Medulla oblongata (tissue), 1 donor: ENCODE measurements at regions not wholly inside any gene's neighbourhood (a gene's known extent, or its start where the extent isn't known, plus 50 kb on each side); places are given as distances from the start of the nearest gene placed in this dataset.
"Not testable (repeated sequence)": the region's sequence is repeated elsewhere in the genome, so short reads cannot be mapped to it uniquely, and the experiment has no call there.

Source experiments
- DNase-seq: peaks from one replicate; pipeline ENCODE4 v3.0.0-alpha.2; 2015; ENCODE audit errors: extremely low spot score

DNA sequence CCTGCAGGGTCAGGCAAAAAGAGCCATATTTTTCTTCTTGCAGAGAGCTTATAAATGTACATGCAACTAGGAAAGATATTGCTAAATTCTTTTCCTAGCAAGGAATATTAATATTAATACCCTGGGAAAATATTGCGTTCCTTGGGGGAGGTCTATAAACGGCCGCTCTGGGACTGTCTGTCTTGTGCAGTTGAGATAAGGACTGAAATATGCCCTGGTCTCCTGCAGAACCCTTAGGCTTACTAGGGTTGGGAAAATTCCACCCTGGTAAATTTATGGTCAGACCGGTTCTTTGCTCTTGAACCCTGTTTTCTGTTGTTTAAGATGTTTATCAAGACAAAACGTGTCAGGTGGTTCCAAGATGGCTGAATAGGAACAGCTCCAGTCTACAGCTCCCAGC is 121.3 kb upstream of the CARMIL1 start:
- DNase-seq = no peak

DNA sequence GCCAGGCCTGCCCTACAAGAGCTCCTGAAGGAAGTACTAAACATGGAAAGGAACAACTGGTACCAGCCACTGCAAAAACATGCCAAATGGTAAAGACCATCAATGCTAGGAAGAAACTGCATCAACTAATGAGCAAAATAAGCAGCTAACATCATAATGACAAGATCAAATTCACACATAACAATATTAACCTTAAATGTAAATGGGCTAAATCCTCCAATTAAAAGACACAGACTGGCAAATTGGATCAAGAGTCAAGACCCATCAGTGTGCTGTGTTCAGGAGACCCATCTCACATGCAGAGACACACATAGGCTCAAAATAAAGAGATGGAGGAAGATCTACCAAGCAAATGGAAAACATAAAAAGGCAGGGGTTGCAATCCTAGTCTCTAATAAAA is 119.0 kb upstream of the CARMIL1 start:
- DNase-seq = not testable (repeated sequence)

DNA sequence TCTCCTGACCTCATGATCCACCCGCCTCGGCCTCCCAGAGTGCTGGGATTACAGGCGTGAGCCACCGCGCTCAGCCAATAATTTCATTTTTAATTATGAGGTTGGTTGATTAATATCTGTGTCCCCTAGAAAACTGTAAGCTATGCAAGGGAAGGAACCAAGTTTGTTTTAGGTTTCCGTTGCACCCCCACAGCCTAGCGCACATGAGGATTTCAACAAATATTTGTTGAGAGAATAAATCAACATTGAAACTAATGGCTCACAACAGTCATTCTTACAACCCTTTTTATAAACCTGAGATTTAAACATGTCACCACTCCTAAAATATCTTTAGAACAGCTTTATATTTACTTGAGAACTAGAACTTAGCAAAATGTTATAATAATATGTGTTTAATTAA is 114.0 kb upstream of the CARMIL1 start:
- DNase-seq = no peak

DNA sequence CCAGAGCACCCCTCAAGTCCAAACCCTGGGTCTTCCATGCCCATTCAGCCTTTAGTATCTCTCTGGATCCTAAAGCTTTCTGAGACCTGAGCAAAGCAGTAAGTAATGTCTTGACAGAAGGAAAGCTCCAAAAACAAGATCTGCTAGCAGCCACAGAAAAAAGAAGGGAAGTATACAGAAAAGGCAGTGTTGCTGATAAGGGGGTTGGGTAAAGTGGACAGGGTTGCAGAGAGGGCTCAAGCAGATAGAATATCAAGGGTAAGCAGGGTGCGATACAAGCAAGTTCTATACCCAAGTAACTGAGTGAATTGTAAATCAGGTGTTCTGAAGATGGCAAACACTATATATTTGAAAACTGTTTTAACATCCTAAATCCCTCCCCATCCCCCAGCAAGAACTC is 113.4 kb upstream of the CARMIL1 start:
- no peak for DNase-seq

DNA sequence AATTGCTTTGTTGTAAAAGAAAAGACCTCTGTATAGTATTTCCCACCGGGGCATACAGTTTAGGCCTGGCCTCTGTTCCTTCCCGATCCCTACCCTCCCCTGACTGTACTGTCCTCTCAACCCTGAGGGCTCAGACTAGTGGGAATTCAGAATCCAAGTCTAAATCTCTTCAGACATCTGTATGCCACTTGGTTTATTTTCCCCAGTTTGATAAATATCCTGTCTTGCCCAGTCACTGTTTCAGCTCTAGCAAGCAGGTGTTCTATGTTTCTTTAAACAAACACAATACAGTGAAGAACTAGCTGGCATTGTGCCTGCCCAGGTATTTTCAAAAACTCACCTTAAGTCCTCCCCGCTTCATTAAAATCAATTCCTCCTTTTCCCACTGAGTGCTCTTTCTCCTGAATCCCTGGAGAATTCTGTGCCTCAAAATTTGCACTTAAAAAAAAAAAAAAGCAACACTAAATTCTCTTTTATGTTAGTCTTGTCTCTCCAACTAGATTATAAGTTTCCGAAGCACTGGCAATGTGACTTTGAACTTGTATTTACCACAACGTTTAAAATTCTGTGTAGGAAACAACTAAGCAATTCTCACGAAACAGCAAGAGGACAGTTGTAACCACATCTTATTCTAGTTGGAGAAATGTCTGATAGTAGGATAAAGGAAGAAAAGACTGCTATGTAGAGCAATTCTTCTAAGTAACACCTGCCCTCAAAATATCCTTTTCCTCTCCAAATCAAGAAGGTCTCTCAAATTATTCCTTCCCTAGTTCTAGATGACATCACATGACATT is 112.0 kb upstream of the CARMIL1 start:
- no peak for DNase-seq

DNA sequence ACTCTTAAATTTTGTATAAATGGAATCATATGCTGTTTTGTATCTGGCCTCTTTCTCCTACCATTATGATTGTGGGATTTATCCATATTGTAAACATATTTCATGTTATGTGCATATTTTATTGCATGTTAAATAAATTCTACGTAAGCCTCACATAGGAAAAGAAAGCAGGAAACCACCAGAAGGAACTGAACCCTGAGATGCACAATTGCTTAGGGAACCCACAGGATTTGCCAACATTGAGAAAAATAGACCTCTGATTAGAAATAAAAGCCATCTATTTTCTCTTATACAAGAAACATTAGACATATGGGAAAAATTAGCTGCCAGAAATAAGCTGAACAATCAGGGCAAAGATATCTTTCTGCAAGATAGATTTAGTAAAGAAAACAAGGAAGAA is 111.2 kb upstream of the CARMIL1 start:
- no peak for DNase-seq

DNA sequence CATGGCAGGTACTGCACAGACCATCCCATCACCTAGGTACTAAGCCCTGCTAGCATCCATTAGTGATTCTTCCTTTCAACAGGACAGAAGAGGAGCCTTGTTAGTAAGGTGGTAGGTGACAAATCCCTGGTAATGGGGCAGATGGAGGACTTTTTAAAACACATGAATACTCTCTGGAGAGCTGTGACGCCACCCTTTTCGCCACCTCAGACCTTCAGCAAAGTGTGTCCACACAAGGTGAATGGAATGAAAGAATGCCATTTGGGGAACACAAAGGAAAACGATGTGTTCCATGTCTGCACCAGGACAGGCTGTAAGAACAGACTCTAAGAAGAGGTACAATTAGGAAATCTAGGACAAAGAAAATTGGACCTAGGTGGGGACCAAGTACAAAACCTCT is 110.5 kb upstream of the CARMIL1 start:
- DNase-seq = no peak

DNA sequence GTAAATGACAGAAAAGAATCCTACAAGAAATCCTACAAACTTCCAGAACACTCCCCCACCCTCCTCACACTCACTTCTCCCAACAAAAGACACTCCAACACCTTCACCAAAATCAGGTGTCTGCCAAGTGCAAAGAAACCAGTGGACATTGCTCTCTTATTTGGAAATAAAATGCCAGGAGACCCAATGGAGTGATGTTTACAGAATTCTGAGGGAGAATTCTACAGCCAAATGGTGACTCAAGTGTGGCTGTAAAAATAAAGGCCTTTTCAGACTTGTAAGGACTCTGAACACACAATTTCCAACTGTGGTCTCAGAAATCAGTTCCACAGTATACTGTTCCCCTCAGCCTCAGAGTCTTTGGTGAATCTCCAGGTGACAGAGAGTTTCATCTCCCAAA is 109.6 kb upstream of the CARMIL1 start:
- no peak for DNase-seq

DNA sequence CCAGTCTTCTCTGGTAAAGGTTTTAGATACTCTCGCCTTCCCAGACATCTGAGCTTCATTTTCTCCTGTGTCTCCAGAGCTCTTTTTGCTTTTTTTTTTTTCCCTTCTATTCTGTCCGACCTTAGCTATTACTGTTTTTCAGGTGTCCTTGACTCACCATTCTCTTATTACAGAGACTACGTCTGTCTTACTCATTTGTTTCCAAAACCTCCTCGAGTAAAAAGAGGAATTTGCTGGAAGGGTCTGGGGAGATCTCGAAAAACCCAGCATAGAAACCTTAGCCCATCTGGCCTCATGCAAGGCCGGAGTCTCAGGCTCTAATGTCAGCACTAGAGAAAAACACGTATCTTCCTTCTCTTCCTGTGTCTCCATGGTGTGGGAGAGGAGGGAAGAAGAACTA is 109.2 kb upstream of the CARMIL1 start:
- no peak for DNase-seq

DNA sequence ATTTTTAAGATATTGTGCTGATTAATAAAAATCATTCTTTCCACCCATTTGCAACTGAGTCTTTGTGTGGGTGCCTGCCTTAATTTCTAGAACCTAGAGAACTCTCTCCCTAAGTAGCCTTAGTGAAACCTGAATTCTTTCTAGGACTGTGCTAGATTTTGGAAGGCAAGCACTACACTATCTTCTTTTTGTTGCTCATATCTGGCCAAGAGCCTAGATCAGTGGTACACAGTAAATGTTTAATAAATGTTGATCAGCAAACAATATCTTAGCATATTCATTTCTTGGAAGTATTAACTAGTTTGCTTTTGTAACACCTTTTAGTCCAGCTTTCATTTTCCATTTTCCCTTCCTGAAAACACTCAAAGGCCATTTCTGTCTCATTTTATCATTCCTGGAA is 108.5 kb upstream of the CARMIL1 start:
- DNase-seq = no peak

DNA sequence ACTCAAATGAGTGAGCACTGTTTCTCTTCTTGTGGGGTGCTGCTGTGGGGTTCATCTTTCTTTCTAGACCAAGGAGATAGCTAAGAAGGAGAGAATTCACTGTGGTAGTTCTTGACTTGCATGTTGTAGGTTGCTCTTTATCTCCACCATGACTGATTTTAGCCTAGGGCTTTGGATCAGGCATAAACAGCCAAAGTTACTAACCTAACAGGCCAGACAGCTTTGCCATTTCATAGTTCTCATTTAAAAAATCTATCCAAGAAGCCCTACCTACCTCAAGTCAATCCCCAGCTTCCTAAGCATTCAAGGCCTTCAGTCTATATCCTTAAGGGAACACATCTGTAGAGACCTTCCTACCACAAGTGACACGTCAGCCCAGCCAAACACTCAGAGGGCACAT is 107.9 kb upstream of the CARMIL1 start:
- no peak for DNase-seq

DNA sequence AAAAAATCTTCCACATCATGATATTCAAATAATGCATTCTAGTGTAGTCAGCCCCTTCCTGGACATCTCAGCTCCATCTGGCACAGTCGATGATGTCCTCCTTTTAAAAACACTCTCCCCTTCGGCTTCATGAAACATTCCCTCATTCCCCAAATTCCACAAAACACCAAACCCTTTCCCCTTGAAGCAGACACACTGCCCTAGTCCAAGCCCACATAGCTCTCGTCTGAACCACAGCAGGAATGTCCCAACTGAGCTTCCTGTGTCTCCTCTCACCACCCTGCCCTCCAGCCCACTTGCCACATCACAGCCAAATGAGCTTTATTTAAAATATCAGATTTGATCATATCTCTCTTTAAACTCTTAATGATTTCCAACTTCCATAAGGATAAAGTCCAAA is 106.4 kb upstream of the CARMIL1 start:
- no peak for DNase-seq

DNA sequence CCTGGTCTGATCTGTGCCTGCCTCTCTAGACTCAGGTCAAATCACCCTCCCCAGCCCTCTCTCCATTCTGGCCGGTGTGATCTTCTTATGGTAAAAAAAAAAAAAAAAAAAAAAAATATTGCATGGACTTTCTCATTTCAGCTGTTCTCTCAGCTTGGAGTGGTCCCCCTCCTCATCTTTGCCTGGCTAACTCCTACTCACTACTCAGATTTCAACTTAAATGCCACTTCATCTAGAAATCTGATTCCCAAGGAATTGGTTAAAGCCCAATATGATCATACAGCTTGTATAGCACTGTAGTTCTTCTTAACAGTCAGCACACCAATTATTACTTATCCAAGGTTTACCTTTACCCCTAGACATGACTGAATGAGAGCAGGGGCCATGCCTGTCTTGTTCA is 105.9 kb upstream of the CARMIL1 start:
- no peak for DNase-seq

DNA sequence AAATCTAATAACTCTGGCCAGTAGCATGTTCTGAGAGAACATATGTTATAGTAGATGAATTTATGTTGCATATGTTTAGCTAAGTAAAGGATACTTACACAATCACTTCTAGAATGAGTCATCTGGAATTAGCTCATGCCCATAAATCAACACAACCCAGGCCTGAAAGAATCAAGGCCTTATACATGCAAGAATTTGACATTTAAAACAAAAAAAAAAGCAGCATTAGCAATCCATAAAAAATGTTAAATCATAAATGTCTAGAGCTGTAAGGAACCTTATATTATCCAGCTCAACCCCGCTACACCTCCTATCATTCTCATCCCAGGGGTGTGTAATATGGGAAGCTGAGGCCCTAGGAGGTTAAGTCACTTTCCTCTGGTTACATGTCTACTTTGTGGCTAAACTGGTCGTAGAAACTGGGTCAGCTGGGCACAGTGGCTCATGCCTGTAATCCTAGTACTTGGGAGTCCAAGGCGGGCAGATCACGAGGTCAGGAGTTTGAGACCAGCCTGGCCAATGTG is 105.2 kb upstream of the CARMIL1 start:
- DNase-seq = no peak

DNA sequence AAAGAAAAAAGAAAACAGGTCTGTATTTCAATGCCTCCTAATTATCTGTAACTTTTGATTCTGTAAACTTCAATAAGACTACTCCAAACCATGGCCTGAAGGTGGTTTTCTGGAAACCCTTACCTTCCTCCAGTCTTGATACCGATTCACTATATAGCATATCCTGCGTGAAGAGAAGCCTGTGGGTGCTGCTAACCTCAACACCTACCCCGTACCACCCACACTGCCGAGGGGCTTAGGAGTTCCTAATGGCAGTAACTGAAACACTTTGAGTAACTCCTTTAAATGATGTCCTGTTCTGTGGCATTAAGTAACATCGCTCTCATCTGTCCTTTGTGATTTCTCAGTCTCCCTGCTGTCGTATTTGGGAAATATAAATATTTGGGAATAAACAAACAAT is 104.5 kb upstream of the CARMIL1 start:
- DNase-seq = no peak

DNA sequence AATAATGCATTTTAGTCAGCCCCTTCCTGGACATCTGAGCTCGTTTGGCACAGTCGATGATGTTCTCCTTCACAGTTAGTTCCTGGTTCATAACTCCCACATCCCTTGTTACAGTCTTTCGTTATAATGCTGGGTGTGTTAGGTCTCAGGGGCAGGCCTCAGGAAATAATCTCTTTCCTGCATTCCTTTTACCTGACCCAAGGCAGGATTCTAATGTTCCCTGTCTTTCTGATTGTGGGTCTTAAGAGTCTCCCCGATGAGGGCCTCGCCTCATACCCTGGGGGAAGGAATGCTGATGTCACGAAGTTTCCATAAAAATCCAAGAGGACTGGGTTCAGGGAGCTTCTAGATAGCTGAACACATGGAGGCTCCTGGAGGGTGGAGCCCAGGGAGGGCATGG is 104.0 kb upstream of the CARMIL1 start:
- DNase-seq = no peak

DNA sequence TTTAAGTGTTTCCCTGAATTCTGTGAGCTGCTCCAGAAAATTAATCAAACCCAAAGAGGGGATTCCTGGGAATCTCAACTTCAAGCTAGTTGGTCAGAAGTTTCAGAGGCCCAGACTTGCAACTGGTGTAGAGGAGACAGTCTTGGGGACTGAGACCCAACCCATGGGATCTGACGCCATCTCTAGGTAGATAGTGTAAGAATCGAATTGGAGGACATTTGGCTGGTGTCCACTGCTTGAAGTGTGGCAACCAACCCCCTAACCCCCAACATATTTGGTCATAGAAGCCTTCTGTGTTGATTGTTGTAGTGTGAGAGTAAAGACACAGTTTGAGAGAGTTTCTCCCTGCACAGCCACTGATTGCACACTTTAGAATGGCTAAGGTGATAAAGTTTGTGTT is 103.5 kb upstream of the CARMIL1 start:
- DNase-seq = no peak

DNA sequence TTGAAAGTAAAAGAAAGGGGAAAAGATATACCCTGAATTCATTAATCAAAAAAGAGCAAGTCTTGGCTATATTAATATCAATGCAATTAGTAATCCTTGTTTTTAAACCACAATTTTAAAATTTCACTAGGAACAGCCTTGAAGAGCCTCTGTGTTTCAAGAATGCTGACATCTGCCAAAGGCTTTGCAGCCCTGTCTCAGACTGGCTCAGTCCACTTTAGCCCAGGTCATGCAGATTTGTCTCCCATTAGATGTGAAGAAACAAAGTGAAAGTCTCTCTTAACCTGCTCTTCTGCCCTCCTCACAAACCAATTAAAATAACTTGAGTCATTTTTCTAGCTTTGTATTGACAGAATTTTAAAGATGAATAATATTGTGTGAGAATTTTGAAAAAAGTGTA is 102.7 kb upstream of the CARMIL1 start:
- no peak for DNase-seq

DNA sequence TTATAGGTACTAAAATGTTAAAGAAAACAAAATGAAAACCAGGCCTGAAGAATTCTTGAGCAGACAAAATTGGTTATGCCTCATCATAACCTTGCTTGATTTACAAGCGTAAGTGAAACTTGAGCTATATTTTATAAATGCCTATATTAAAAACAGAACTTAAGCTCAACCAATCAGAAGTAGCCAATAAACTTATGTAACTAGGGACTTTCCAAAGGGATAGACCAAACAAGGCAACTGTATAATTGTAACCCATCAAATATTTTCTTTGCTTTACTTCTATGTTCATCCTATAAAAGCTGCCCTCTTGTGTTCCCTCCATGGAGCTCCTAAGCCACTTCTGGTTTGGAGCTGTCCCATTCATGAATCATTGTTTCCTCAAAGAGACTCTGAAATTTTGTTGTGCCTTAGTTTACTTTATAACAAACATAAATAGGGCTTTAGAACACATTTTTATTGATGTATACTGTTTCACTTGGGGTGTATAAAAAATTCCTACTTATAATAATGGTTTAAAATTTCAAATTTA is 101.6 kb upstream of the CARMIL1 start:
- no peak for DNase-seq

DNA sequence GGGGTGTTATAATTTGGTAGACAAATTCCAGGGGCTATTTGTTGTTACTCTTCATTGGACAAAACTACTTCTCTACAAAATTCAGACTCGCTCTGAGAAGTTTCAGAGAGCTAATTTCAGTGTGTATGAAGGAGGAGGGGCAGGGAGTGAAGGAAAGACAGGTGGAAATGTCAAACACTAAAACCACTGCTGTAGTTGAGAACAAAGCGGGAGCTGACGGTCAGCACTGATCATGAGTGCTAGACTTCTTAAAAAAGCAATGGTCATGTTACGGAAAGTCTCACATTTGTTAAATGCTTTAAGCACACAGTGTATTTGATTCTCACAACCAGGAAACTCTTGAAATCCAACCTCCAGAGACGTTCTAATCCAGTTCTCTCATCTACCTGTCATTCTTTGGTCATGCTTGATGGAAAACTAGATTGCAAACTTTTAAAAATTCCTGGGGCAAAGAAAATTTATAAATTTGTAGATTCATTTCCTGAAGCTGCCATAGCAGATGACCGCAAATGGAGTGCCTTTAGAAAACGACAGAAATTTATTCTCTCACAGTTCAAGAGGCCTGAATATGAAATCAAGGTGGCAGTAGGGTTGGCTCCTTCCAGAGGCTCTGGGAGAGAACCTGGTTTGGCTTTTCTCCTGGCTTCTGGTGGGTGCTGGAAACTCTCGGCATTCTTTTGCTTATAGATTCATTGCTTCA is 100.7 kb upstream of the CARMIL1 start:
- no peak for DNase-seq

DNA sequence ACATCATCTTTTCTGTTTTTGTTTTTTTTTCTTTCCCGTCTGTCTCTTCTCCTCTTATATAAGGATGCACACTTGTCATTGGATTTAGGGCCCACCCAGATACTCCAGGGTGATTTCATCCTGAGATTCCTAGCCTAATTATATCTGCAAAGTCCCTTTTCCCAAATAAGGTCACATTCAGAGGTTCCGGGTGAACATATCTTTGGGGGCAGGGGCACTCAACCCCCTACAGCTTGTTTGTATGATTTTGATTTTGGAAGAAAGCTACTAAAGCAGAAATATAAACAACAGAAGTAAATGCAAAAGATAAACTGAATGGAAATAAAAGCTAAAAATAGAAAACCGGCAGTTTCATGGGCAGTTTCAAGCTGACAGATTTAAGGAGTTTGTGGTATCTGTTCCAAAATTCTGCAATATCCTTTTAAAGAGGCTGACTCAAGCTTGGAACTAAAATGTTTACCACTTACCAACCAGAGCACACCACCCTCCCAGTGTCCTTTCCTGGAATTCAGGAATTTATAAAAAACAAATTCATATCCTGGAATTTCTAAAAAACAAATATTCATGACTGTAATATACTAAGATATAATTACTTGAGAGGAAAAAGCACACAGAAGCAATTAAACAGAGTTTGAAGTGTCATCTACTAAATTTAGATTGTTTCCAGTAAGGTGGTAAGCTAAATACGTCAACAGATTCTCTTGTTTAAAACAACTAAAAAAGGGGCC is 100.0 kb upstream of the CARMIL1 start:
- DNase-seq = no peak

DNA sequence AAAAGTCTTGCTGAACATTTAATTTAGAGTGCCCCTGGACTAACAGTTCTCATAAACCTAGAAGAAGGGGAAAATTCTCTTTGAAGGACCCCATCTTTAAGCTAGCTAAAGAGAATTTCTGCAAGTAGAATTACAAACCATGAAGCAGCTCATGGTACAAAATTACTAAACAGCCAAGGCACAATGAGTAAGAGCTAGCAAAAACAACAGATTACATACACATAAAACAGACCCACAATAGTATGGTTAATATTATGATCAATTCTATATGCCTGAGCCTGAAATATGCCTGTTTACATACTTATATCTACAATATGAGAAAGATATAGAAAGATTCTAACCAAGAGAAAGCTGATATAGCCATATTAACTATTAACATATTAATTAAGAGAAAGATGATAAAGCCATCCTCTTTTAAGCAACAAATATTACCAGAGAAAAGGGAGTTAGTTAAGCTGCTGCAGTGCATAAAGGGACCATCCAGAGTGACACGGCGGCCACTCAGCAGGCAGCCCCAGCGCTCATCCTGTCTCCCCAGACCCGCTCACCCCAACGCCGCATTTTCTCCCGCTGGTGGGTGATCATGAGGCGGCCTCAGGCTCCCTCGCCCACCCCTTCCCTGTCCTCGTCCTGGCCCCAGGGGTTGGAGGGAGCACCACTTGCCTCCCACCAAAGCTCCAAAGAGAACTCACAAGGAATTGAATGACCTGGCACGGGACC is 98.4 kb upstream of the CARMIL1 start:
- no peak for DNase-seq
